GM12891 (cell line): ENCODE measurements at regions not wholly inside any gene's neighbourhood (a gene's known extent, or its start where the extent isn't known, plus 50 kb on each side); places are given as distances from the start of the nearest gene placed in this dataset.

ENCODE experiments used
- PAX5 ChIP-seq: IDR thresholded peaks from 2 replicates; pipeline ENCODE4 v1.6.1; 2011; ENCODE audit warnings: low read length, moderate library complexity, mild to moderate bottlenecking; ENCODE audit not compliant: insufficient read depth, severe bottlenecking
- POLR2A ChIP-seq: IDR thresholded peaks from 2 replicates; pipeline ENCODE4 v1.6.1; 2011; ENCODE audit warnings: low read depth, low read length, control low read depth
- POLR2AphosphoS5 ChIP-seq: IDR thresholded peaks from 2 replicates; pipeline ENCODE4 v1.6.1; 2011; ENCODE audit warnings: low read depth, low read length, control low read depth
- POU2F2 ChIP-seq: IDR thresholded peaks from 2 replicates; pipeline ENCODE4 v1.6.1; 2011; ENCODE audit warnings: low read depth, mild to moderate bottlenecking, control low read depth, low read length, moderate library complexity
- SPI1 ChIP-seq: IDR thresholded peaks from 2 replicates; pipeline ENCODE4 v1.6.1; 2011; ENCODE audit warnings: low read depth, low read length, control low read depth
- TAF1 ChIP-seq: IDR thresholded peaks from 2 replicates; pipeline ENCODE4 v1.6.1; 2011; ENCODE audit warnings: low read depth, low read length, control low read depth

GRCh38 chr9:108650826-108651225, 205.0 kb downstream of the ACTL7B start:
- TF ChIP-seq POLR2A (no peak), POLR2AphosphoS5 (no peak), PAX5 (no peak), TAF1 (no peak), SPI1 (no peak), POU2F2 (no peak)
